Smooth muscle cell of the brain vasculature (primary cell): ENCODE measurements at regions not wholly inside any gene's neighbourhood (a gene's known extent, or its start where the extent isn't known, plus 50 kb on each side); places are given as distances from the start of the nearest gene placed in this dataset.
A peak's percentile ranks its signal among the peaks of the same experiment; 100 is the strongest.

Experiments
- DNase-seq: peaks from one replicate; pipeline ENCODE4 v3.0.0-alpha.2; 2012; ENCODE audit warnings: low read depth, low spot score

DNA sequence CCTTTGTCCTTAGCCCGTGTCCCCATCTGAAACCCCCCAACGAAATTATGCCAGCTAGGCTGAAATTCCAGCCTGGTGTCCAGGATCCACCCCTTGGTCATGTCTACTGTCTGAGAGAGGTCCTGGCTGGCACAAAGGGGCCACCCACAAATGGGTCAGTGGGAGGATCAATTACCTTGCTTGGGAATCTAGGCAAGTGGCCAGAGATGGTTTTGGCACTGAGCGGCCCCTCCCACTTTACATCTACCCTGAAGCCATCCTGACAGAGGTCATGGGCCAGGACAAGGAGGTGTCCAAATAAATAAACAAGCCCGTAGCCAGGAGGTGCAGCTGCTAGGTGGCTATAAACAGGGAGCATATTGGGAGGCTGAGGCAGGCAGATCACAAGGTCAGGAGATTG is 311.5 kb downstream of the MN1 start:
- no peak for DNase-seq

- no peak for DNase-seq
Measured at GRCh38 chr22:27491888-27492287, 309.7 kb downstream of the MN1 start.

DNA sequence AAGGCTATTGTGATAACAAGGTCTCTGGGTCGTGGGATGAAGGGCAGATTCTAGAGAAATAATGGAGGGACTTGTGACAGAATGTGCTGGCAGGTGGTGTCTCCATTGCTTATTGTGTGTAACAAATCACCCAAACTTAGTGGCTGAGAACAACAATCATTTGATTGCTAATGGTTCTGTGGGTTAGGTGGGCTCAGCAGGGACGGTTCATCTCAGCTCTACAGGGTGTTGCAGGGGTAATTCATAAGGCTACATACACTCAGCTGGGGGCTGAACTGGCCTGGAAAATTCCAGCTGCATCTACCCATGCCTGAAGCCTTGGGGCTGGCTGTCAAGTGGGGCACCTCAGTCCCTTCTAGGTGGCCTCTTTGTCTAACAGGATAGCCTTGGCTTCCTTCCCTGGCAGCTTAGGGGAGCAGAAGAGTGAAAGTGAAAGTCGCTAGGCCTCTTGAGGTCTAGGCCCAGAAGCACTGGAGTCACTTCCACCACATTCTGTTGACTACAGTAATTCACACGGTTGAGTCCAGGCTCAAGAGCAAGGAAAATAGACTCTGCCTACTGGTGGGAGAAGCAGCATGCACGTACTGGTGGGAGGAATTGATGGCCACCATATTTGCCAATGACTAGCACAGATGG is 308.9 kb downstream of the MN1 start:
- DNase-seq = no peak

- DNase-seq = no peak
Measured at GRCh38 chr22:27493796-27494195, 307.8 kb downstream of the MN1 start.

GRCh38 chr22:27494785-27495184 is 306.8 kb downstream of the MN1 start:
- no peak for DNase-seq

GRCh38 chr22:27495325-27495724 is 306.2 kb downstream of the MN1 start:
- no peak for DNase-seq

- DNase-seq = no peak
Measured at GRCh38 chr22:27499121-27499520, 302.4 kb downstream of the MN1 start.

DNA sequence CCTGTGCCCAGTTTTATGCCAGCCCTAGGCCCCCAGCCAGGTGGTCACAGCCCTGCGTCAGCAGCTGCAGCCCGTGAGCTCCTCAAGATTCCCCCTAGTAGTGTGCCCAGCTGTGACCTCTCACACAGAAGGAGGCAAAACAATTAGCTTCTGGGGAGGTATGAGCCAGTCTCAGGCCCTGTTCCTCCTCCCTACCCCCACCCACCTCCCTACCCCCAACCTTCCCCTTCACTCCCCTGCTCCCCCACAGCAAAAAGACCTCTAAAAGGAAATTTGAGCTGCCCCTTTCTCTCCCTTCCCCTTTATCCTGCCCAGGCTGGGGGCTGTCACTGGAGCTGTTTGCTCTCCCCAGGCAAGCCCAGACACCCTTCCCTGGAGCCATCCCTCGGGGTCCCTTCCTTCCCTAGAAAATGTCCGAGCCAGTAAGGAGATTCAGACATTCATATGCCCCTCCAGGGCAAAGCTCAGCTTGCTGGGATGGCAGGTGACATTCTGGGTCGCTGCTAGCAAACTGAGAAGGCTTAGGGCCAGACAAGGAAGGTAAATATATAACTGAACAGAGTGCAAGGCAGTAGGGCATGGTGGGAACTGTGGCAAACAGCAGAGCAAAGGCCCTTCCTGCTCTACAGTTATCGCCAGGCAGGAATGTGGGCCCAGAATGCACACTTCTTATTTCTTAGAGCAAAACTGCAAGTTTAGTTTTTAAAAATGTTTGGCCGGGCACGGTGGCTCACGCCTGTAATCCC is 300.2 kb downstream of the MN1 start:
- no peak for DNase-seq

- DNase-seq = no peak
Measured at GRCh38 chr22:27502327-27502726, 299.2 kb downstream of the MN1 start.

DNA sequence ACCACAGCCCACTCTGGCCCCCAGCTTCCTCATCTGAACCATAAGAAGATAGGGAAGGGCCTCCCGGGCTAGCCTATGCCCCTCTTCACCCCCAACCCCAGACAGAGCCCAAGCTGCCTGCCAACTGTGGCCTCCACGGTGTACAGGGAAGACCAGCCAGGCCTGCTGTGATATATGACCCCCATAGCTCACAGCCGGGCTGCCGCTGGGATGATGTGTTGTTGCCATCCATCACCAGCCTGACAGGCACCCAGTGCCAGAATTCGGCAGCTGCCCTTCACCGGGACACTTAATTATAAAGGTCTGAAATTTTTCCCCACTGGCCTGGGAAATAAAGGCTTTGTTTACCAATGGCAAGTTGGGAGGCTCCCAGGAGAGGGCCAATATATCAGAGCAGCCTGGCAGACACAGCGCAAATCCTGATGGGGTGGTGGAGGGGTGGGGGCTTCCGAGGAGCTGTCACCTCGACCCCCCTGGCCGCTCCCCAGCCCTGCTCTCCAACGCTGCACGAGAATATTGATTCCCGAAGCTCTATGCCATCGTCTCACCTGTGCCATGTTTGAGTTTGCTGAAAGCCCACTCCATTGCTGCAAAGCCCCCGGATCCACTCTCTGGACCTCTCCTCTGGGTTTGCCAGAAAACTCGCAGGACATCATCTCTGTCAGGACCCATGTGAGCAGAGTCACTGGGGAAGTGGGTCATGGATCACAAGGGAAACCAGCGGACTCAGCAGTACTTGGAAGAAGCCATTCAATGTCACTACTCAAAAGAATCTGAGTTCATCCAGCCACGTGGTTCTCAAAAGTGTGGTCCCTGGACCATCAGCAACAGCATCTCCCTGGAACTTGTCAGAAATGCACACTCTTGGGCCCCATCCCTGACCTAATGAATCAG is 296.9 kb downstream of the MN1 start:
- no peak for DNase-seq

DNA sequence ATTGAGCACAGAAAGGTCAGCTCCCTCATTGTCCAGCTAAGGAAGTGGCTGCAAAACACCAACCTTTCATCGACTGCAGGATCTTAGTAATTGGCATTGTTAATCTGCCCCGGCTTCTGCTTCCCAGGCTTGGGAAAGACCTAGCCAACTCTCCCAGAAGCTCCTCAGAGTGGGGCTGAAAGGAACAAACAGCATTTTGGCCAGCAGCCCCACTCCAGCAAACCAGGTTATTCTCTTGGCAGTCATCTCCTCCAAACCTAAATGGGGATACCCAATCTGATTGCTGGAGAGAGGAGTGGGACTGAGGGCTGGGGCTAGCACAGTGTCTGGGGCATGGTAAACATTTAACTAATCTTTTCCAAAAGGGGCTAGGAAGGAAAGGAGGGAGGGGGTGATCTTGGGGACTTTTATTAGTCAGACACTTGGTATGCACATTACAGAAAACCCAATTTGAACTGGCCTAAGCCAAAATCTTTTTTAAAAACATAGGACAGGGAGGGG is 294.4 kb downstream of the MN1 start:
- no peak for DNase-seq

DNA sequence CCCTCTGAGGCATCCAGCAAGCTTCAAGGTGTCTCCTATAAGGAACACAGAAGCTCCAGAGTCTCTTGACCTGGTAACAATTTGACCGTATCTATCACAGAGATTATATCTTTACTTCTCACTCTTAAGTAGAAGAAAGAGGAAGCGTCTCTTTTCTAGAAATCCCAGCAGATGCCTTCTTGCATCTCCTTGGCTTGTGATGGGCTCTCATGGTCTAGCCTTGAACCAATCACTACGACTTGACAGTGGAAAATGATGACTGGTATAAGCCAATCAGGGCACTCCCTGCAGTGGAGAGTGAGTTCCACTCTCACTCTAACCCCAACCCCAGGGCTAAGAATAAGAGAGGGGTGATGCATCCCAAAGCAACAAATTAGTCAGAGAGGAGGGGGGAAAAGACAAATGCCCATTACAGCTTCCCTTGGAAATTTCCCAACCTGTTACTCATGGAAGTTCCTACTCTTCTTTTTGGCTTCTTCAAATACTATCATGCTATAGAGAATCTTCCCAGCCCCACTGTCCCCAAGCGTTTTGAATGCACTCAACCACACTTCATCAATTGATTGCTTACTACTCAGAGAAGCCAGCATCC is 293.5 kb downstream of the MN1 start:
- no peak for DNase-seq

DNA sequence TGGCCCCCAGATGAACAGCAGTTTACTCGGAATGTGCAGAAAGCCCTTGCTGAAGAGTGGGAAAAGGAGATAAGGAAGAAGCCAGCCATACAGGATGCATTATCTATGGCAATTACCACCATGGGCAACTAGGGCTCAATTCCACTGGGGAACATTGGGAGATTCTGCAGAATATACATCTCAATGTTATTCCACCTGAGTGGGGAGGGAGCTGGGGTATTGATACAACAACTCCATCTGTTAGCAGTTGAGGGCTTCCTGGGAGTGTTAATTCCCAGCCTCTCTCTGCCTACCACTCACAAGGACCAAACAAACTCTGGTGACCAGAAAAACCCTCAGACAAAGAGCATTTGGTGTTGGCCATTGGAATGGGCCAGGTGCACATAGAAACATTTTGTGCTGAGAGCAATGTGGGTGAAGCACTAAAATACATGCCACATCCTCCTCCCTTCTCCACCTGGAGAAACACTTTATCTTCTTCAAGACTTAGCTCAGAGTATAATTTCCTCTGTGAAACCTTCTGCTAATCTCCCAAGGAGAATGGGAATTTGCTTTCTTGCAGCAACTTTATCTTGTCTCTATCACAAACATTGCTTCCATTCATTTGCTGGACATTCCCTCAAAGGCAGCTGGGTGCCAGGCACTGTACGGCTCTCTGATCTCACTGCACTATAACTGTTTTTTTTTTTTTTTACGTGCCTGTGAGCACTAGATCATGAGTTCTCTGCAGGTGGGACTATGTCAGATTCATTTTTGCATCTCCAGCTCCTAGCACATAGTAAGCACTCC is 292.2 kb downstream of the MN1 start:
- no peak for DNase-seq

GRCh38 chr22:27510024-27510423 is 291.5 kb downstream of the MN1 start:
- DNase-seq = no peak

DNA sequence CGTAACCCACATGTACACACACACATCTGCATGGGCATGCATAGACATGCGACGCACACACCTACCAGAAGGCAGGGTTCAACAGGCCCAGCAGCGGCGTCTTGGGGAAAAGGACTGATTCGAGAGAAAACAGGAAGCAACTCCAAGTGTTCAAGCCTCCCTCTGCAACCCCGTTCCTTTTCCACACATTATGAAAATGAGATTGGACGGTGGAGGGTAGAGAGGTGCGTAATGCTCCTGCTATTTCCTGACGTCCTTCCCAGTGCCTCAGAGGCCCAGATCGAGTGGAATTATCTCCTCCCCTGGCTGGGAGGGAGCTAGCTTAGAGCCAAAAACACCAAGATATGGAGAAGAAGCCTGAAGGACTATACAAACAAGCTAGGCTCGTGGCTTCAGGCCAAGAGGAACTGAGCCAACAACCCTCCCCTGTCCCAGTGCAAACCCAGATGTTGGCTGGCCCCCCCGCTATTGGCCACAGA is 289.2 kb downstream of the MN1 start:
- peak; percentile 88 for DNase-seq

DNA sequence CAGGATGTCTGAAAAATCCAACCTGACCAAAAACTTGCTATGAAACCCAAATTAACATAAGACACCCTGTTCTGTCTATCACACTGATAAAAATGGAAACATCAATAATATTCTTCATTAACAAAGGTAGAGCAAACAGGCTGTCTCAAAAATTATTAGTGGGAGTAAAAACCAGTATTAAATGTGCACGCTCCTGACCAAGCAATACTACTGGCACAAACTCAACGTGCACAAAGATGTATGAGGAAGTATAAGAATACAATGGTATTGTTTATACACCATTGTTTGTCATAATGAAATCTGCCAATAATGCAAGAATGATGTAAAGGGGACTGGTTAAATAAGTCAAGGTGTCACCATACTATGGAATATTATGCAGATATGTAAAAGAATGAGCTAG is 288.5 kb downstream of the MN1 start:
- no peak for DNase-seq

GRCh38 chr22:27514601-27515523 is 286.7 kb downstream of the MN1 start:
- no peak for DNase-seq

- no peak for DNase-seq
Measured at GRCh38 chr22:27517361-27518155, 284.0 kb downstream of the MN1 start.
